Suprapubic skin (tissue), 4 donors: ENCODE measurements at regions not wholly inside any gene's neighbourhood (a gene's known extent, or its start where the extent isn't known, plus 50 kb on each side); places are given as distances from the start of the nearest gene placed in this dataset.

Source experiments
- EP300 ChIP-seq: sonication (generic); formaldehyde crosslinking; IDR thresholded peaks from one replicate; pipeline ENCODE4 v1.6.1; 2017; ENCODE audit warnings: antibody characterized with exemption
- POLR2A ChIP-seq, 2 donors: fragments of 450-650 bp; IDR thresholded peaks; one replicate each; pipeline ENCODE4 v1.6.1; 2017; ENCODE audit warnings: antibody characterized with exemption in 2 of 2, mild to moderate bottlenecking in 2 of 2, moderate library complexity in 2 of 2
- POLR2AphosphoS5 ChIP-seq, 3 donors: sonication (generic); formaldehyde crosslinking; IDR thresholded peaks; one replicate each; pipeline ENCODE4 v1.6.1; 2017; ENCODE audit warnings: antibody characterized with exemption in 3 of 3
- TF ChIP-seq, protein P1 (sequence below), 2 donors: fragments of 200-600 bp in 1 of 2; fragments of 450-650 bp in 1 of 2; sonication (generic) in 1 of 2; IDR thresholded peaks; one replicate each; pipeline ENCODE4 v1.5.1; 2016 to 2019; ENCODE audit warnings: antibody characterized with exemption in 2 of 2, mild to moderate bottlenecking in 1 of 2, moderate library complexity in 1 of 2

DNA sequence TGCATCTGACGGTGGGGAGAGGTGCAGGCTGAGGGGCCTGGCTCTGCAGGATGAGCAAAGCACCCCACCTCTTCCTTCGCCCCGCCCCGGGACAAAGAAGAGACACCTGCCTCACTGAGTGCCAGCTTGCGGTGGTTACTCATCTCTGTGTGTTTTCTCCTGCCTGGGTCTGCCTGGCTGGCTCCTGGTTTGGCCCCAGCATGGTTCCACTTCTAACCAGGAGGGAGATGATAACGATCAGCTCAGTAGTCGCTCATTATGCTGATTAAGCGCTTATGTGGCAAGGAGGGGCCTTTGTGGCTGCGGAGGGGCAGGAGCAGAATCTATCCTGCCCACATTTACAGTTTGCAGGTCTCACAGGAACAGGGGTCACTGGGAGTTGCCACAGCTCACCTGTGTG is 68.7 kb upstream of the EDAR start:
- no peak for TF ChIP-seq POLR2A (IDR thresholded peaks at IDR 0.05)
- TF ChIP-seq, protein P1, sequence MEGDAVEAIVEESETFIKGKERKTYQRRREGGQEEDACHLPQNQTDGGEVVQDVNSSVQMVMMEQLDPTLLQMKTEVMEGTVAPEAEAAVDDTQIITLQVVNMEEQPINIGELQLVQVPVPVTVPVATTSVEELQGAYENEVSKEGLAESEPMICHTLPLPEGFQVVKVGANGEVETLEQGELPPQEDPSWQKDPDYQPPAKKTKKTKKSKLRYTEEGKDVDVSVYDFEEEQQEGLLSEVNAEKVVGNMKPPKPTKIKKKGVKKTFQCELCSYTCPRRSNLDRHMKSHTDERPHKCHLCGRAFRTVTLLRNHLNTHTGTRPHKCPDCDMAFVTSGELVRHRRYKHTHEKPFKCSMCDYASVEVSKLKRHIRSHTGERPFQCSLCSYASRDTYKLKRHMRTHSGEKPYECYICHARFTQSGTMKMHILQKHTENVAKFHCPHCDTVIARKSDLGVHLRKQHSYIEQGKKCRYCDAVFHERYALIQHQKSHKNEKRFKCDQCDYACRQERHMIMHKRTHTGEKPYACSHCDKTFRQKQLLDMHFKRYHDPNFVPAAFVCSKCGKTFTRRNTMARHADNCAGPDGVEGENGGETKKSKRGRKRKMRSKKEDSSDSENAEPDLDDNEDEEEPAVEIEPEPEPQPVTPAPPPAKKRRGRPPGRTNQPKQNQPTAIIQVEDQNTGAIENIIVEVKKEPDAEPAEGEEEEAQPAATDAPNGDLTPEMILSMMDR (IDR thresholded peaks at IDR 0.05): no peak
- TF ChIP-seq EP300: no peak
- TF ChIP-seq POLR2AphosphoS5 (IDR thresholded peaks at IDR 0.05): no peak
